GM19438 (cell line): ENCODE measurements at regions not wholly inside any gene's neighbourhood (a gene's known extent, or its start where the extent isn't known, plus 50 kb on each side); places are given as distances from the start of the nearest gene placed in this dataset.
"Not testable (repeated sequence)": the region's sequence is repeated elsewhere in the genome, so short reads cannot be mapped to it uniquely, and the experiment has no call there.

ENCODE experiments used
- ATAC-seq: cut with Tn5 transposase; IDR thresholded peaks from one replicate; pipeline ENCODE4 v1.9.1; 2021; ENCODE audit warnings: low read depth; ENCODE audit not compliant: unreplicated experiment

- no peak for ATAC-seq
These were observed 990.1 kb upstream of the NRXN1 start for GRCh38 chr2:52022006-52022405.

- ATAC-seq: no peak
These were observed 985.8 kb upstream of the NRXN1 start for GRCh38 chr2:52017646-52018235.

GRCh38 chr2:52006821-52007366 is 975.0 kb upstream of the NRXN1 start:
- not testable (repeated sequence) for ATAC-seq

- ATAC-seq: no peak
These were observed 968.4 kb upstream of the NRXN1 start for GRCh38 chr2:52000151-52000855.

- no peak for ATAC-seq
These were observed 967.0 kb upstream of the NRXN1 start for GRCh38 chr2:51998890-51999289.

GRCh38 chr2:51997571-51997970 is 965.6 kb upstream of the NRXN1 start:
- no peak for ATAC-seq

GRCh38 chr2:51995293-51995692 is 963.4 kb upstream of the NRXN1 start:
- no peak for ATAC-seq

GRCh38 chr2:51994123-51994763 is 962.3 kb upstream of the NRXN1 start:
- ATAC-seq: no peak

GRCh38 chr2:51990684-51991083 is 958.8 kb upstream of the NRXN1 start:
- no peak for ATAC-seq

- no peak for ATAC-seq
These were observed 954.2 kb upstream of the NRXN1 start for GRCh38 chr2:51986101-51986500.

GRCh38 chr2:51981783-51982182 is 949.9 kb upstream of the NRXN1 start:
- ATAC-seq: no peak

GRCh38 chr2:51976623-51977022 is 944.7 kb upstream of the NRXN1 start:
- ATAC-seq: no peak

- no peak for ATAC-seq
These were observed 939.2 kb upstream of the NRXN1 start for GRCh38 chr2:51971136-51971535.

GRCh38 chr2:51969347-51969746 is 937.4 kb upstream of the NRXN1 start:
- no peak for ATAC-seq

- no peak for ATAC-seq
These were observed 929.0 kb upstream of the NRXN1 start for GRCh38 chr2:51960841-51961335.

GRCh38 chr2:51960281-51960680 is 928.3 kb upstream of the NRXN1 start:
- ATAC-seq: no peak

- no peak for ATAC-seq
These were observed 927.8 kb upstream of the NRXN1 start for GRCh38 chr2:51959696-51960095.

GRCh38 chr2:51953931-51954330 is 922.0 kb upstream of the NRXN1 start:
- no peak for ATAC-seq

GRCh38 chr2:51921076-51921475 is 889.1 kb upstream of the NRXN1 start:
- no peak for ATAC-seq

GRCh38 chr2:51920509-51920908 is 888.6 kb upstream of the NRXN1 start:
- ATAC-seq: no peak

- ATAC-seq: no peak
These were observed 887.5 kb upstream of the NRXN1 start for GRCh38 chr2:51919395-51919794.

GRCh38 chr2:51918113-51918512 is 886.2 kb upstream of the NRXN1 start:
- no peak for ATAC-seq
